ENCODE measurements at regions not wholly inside any gene's neighbourhood (a gene's known extent, or its start where the extent isn't known, plus 50 kb on each side); places are given as distances from the start of the nearest gene placed in this dataset.

DNA sequence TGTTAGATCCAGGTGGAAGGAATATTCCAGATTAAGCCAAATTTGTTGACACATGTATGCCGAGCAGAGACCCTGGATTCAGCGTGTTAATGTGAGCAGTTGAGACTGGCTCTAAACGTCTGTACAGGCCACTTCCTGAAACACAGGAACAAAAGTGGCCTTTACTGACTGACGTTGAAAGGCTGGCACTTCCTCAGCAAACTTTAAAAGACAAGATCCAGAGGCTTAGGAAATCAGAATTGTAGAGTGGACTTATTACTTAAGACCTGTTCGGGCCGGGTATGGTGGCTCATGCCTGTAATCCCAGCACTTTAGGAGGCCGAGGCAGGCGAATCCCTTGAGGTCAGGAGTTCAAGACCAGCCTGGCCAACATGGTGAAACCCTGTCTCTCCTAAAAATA is 125.7 kb upstream of the ARID1B start:
- TF ChIP-seq, protein P1, sequence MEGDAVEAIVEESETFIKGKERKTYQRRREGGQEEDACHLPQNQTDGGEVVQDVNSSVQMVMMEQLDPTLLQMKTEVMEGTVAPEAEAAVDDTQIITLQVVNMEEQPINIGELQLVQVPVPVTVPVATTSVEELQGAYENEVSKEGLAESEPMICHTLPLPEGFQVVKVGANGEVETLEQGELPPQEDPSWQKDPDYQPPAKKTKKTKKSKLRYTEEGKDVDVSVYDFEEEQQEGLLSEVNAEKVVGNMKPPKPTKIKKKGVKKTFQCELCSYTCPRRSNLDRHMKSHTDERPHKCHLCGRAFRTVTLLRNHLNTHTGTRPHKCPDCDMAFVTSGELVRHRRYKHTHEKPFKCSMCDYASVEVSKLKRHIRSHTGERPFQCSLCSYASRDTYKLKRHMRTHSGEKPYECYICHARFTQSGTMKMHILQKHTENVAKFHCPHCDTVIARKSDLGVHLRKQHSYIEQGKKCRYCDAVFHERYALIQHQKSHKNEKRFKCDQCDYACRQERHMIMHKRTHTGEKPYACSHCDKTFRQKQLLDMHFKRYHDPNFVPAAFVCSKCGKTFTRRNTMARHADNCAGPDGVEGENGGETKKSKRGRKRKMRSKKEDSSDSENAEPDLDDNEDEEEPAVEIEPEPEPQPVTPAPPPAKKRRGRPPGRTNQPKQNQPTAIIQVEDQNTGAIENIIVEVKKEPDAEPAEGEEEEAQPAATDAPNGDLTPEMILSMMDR (IDR thresholded peaks at IDR 0.05; ENCODE audit: low read depth, low read length): no peak
- H3K4me3 ChIP-seq: no peak overlapping the region
- no peaks in the 10 kb centered on the region for H3K36me3 ChIP-seq
- H3K27ac ChIP-seq: no peak overlapping the region
- peaks cover 2% of the 10 kb centered on the region for H3K9me3 ChIP-seq (ENCODE audit: low read depth)
- no peaks in the 10 kb centered on the region for H3K4me1 ChIP-seq (ENCODE audit: low read depth)
- DNase-seq (ENCODE audit: low read depth in 1 of 2, low spot score in 1 of 2): no peak
- no peaks in the 10 kb centered on the region for H3K27me3 ChIP-seq

DNA sequence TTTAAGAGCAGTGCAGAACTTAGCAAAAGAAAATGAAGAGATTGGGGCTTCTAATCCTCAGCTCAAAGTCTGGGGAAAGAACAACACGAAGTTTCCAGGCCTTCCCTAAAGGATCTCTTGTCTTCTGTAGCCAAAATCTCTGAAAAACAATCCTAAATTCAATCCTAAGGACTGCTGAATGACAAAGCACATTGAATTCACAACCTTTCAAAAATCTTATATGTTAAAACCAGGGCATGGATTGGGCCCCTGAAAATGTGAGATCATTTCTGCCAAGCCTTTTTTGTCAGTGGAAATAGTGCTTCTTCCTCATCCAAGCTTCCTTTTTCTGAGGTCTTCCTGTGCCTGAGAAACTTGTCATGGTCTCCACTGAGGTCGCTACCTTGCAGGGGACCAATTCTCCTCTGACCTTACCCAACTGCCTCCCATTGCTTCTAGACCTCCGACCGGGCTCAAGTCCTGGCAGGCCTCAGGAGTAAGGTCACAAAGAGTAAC is 126.2 kb upstream of the ARID1B start:
- H3K4me3 ChIP-seq: no peak overlapping the region
- no peaks in the 10 kb centered on the region for H3K36me3 ChIP-seq
- no peaks in the 10 kb centered on the region for H3K27me3 ChIP-seq
- TF ChIP-seq, protein P1 (IDR thresholded peaks at IDR 0.05; ENCODE audit: low read depth, low read length): no peak
- no peaks in the 10 kb centered on the region for H3K4me1 ChIP-seq (ENCODE audit: low read depth)
- peaks cover 2% of the 10 kb centered on the region for H3K9me3 ChIP-seq (ENCODE audit: low read depth)
- no peak overlapping the region for H3K27ac ChIP-seq
- DNase-seq (ENCODE audit: low read depth in 1 of 2, low spot score in 1 of 2): no peak

DNA sequence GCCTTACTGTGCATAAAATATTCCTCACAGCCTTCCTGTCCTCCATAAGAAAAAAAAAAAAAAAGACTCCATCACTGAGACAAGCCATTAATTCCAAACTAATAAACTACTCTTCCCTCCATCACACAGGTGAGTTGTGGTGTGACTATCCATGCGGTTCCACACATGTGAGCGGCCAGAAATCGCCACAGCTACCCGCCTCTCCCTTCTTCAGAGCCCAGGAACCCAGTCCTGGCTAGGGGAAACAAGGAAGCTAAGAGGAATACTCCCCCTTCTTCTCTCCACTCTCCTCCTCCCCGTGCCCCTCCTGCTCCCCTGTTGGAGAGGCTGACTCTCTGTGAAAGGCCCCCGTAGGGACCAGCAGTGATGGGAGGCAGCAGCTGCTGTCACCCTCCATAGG is 128.6 kb upstream of the ARID1B start:
- H3K27ac ChIP-seq: no peak overlapping the region
- TF ChIP-seq, protein P1 (IDR thresholded peaks at IDR 0.05; ENCODE audit: low read depth, low read length): no peak
- peaks cover 2% of the 10 kb centered on the region for H3K9me3 ChIP-seq (ENCODE audit: low read depth)
- H3K4me3 ChIP-seq: no peak overlapping the region
- DNase-seq (ENCODE audit: low read depth in 1 of 2, low spot score in 1 of 2): no peak
- H3K36me3 ChIP-seq: no peaks in the 10 kb centered on the region
- H3K27me3 ChIP-seq: no peaks in the 10 kb centered on the region
- no peaks in the 10 kb centered on the region for H3K4me1 ChIP-seq (ENCODE audit: low read depth)

DNA sequence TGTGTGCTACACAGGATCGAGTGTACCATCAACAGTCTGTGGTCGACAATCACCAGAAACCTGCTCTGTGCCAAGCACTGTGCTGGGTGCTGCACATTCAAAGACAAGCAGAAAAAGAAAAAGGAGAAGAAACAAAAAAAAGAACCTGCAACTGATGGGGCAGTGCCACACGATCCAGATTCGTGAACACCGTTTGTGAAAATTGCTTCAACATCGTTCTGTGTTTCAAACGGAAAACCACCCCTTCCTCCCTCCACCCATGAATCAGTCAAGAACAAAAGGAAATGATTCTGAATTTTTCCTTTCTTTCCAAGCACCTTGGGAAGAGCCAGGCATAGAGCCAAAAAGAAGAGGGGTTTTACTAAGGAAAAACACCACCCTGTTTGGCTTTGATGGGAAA is 129.2 kb upstream of the ARID1B start:
- no peak for DNase-seq (ENCODE audit: low read depth in 1 of 2, low spot score in 1 of 2)
- peaks cover 2% of the 10 kb centered on the region for H3K9me3 ChIP-seq (ENCODE audit: low read depth)
- no peaks in the 10 kb centered on the region for H3K4me1 ChIP-seq (ENCODE audit: low read depth)
- no peaks in the 10 kb centered on the region for H3K36me3 ChIP-seq
- TF ChIP-seq, protein P1 (IDR thresholded peaks at IDR 0.05; ENCODE audit: low read depth, low read length): no peak
- H3K27ac ChIP-seq: no peak overlapping the region
- H3K4me3 ChIP-seq: no peak overlapping the region
- no peaks in the 10 kb centered on the region for H3K27me3 ChIP-seq

DNA sequence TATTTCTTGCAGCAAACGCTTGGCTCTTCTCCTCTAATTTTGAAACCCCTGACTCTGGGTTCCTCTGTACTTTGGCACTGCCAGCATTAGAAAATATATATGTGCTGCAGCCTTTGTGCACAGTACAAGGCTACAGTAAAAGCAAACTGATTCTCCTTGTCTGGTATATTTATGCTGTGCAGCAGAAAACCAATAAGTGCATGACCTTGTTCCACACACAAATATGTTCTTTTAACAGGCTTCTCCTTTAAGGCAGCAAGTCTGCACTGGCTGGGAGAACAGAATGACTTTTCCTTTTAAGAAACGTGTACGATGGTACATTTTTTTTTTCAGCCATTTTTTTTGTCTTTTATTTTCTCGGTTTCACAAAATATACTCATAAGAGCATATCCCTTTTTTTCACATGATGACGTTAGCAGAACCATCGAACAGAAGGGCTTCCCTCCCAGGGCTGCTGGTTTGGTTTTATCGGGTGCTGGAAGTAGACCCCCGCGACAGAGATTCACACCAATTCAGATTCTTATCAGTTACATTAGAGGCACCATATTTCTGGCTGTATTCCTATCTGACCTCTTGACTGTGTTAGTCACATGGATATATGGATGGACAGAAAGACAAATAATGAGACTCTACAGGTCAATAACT is 129.9 kb upstream of the ARID1B start:
- H3K4me3 ChIP-seq: no peak overlapping the region
- DNase-seq (ENCODE audit: low read depth in 1 of 2, low spot score in 1 of 2): no peak
- TF ChIP-seq, protein P1 (IDR thresholded peaks at IDR 0.05; ENCODE audit: low read depth, low read length): no peak
- no peaks in the 10 kb centered on the region for H3K4me1 ChIP-seq (ENCODE audit: low read depth)
- no peaks in the 10 kb centered on the region for H3K36me3 ChIP-seq
- H3K27ac ChIP-seq: no peak overlapping the region
- H3K27me3 ChIP-seq: no peaks in the 10 kb centered on the region
- peaks cover 2% of the 10 kb centered on the region for H3K9me3 ChIP-seq (ENCODE audit: low read depth)
